ENCODE measurements at regions not wholly inside any gene's neighbourhood (a gene's known extent, or its start where the extent isn't known, plus 50 kb on each side); places are given as distances from the start of the nearest gene placed in this dataset.
"Not testable (repeated sequence)": the region's sequence is repeated elsewhere in the genome, so short reads cannot be mapped to it uniquely, and the experiment has no call there.

GRCh38 chr4:96406742-96407141 is 566.8 kb downstream of the PDHA2 start:
- BruUV-seq (replicated peaks), result no TSS peak
- no peaks in the 10 kb centered on the region for H3K27me3 ChIP-seq (replicated peaks; ENCODE audit: control insufficient read depth, insufficient read depth, low read length)
- H3K4me3 Mint-ChIP-seq (ENCODE audit: unreplicated experiment), result no peak overlapping the region

GRCh38 chr4:96407225-96407624 is 567.3 kb downstream of the PDHA2 start:
- Mint-ChIP-seq H3K4me1 (ENCODE audit: low read depth, unreplicated experiment) (no peaks in the 10 kb centered on the region), H3K9me3 (ENCODE audit: unreplicated experiment) (peaks cover 9% of the 10 kb centered on the region), H3K27me3 (ENCODE audit: insufficient read depth, unreplicated experiment) (no peaks in the 10 kb centered on the region), H3K36me3 (ENCODE audit: insufficient read depth, unreplicated experiment) (no peaks in the 10 kb centered on the region), H3K27ac (ENCODE audit: unreplicated experiment) (no peak overlapping the region), H3K4me3 (ENCODE audit: unreplicated experiment) (no peak overlapping the region)
- Histone ChIP-seq H3K9me3 (no peaks in the 10 kb centered on the region), H3K4me1 (no peaks in the 10 kb centered on the region), H3K36me3 (ENCODE audit: control insufficient read depth, insufficient read depth, low read length) (no peaks in the 10 kb centered on the region), H3K27me3 (replicated peaks; ENCODE audit: control insufficient read depth, insufficient read depth, low read length) (no peaks in the 10 kb centered on the region), H3K4me3 (ENCODE audit: low read depth, low read length) (no peak overlapping the region)
- BruUV-seq (replicated peaks), result no TSS peak
- intact Hi-C loops (cut with micrococcal nuclease; ENCODE audit: unreplicated experiment), result no loop called here
- ChIA-PET POLR2A (no interaction called here), CTCF (no interaction called here)
- DNase-seq, result no peak
- no peak for TF ChIP-seq CTCF (IDR thresholded peaks at IDR 0.05; ENCODE audit: insufficient read depth in 1 of 2, low read depth in 1 of 2, low read length in 1 of 2, severe bottlenecking in 1 of 2, unreplicated experiment in 1 of 2)

More at GRCh38 chr4:96406742-96407141, 566.8 kb downstream of the PDHA2 start:
- ChIA-PET POLR2A (no interaction called here), CTCF (no interaction called here)
- Histone ChIP-seq H3K36me3 (ENCODE audit: control insufficient read depth, insufficient read depth, low read length) (no peaks in the 10 kb centered on the region), H3K4me3 (ENCODE audit: low read depth, low read length) (no peak overlapping the region), H3K9me3 (no peaks in the 10 kb centered on the region), H3K4me1 (no peaks in the 10 kb centered on the region)
- DNase-seq, result no peak
- H3K27me3 Mint-ChIP-seq (ENCODE audit: insufficient read depth, unreplicated experiment), result no peaks in the 10 kb centered on the region
- H3K36me3 Mint-ChIP-seq (ENCODE audit: insufficient read depth, unreplicated experiment), result no peaks in the 10 kb centered on the region
- no peaks in the 10 kb centered on the region for H3K4me1 Mint-ChIP-seq (ENCODE audit: low read depth, unreplicated experiment)
- H3K9me3 Mint-ChIP-seq (ENCODE audit: unreplicated experiment), result peaks cover 9% of the 10 kb centered on the region
- H3K27ac Mint-ChIP-seq (ENCODE audit: unreplicated experiment), result no peak overlapping the region
- intact Hi-C loops (cut with micrococcal nuclease; ENCODE audit: unreplicated experiment), result no loop called here
- TF ChIP-seq CTCF (IDR thresholded peaks at IDR 0.05; ENCODE audit: insufficient read depth in 1 of 2, low read depth in 1 of 2, low read length in 1 of 2, severe bottlenecking in 1 of 2, unreplicated experiment in 1 of 2), result no peak

GRCh38 chr4:96407738-96408463 is 568.0 kb downstream of the PDHA2 start:
- H3K4me3 Mint-ChIP-seq (ENCODE audit: unreplicated experiment), result no peak overlapping the region
- TF ChIP-seq CTCF (IDR thresholded peaks at IDR 0.05; ENCODE audit: insufficient read depth in 1 of 2, low read depth in 1 of 2, low read length in 1 of 2, severe bottlenecking in 1 of 2, unreplicated experiment in 1 of 2), result no peak
- Histone ChIP-seq H3K9me3 (no peaks in the 10 kb centered on the region), H3K27me3 (replicated peaks; ENCODE audit: control insufficient read depth, insufficient read depth, low read length) (no peaks in the 10 kb centered on the region), H3K4me1 (no peaks in the 10 kb centered on the region), H3K36me3 (ENCODE audit: control insufficient read depth, insufficient read depth, low read length) (no peaks in the 10 kb centered on the region), H3K4me3 (ENCODE audit: low read depth, low read length) (no peak overlapping the region)
- no peaks in the 10 kb centered on the region for H3K4me1 Mint-ChIP-seq (ENCODE audit: low read depth, unreplicated experiment)
- POLR2A ChIA-PET, result no interaction called here
- H3K27ac Mint-ChIP-seq (ENCODE audit: unreplicated experiment), result no peak overlapping the region
- BruUV-seq (replicated peaks), result no TSS peak
- H3K27me3 Mint-ChIP-seq (ENCODE audit: insufficient read depth, unreplicated experiment), result no peaks in the 10 kb centered on the region
- H3K9me3 Mint-ChIP-seq (ENCODE audit: unreplicated experiment), result peaks cover 9% of the 10 kb centered on the region
- CTCF ChIA-PET, result no interaction called here
- intact Hi-C loops (cut with micrococcal nuclease; ENCODE audit: unreplicated experiment), result no loop called here
- no peaks in the 10 kb centered on the region for H3K36me3 Mint-ChIP-seq (ENCODE audit: insufficient read depth, unreplicated experiment)
- DNase-seq, result no peak

GRCh38 chr4:96414853-96415252 is 575.0 kb downstream of the PDHA2 start:
- H3K4me3 ChIP-seq (ENCODE audit: low read depth, low read length); DNase-seq; H3K27me3 ChIP-seq (replicated peaks; ENCODE audit: control insufficient read depth, insufficient read depth, low read length); H3K9me3 ChIP-seq; H3K9me3 Mint-ChIP-seq (ENCODE audit: unreplicated experiment); H3K36me3 ChIP-seq (ENCODE audit: control insufficient read depth, insufficient read depth, low read length); H3K4me1 ChIP-seq; BruUV-seq (replicated peaks); H3K4me1 Mint-ChIP-seq (ENCODE audit: low read depth, unreplicated experiment); CTCF ChIA-PET; POLR2A ChIA-PET; H3K27ac Mint-ChIP-seq (ENCODE audit: unreplicated experiment); intact Hi-C loops (cut with micrococcal nuclease; ENCODE audit: unreplicated experiment); H3K27me3 Mint-ChIP-seq (ENCODE audit: insufficient read depth, unreplicated experiment); H3K36me3 Mint-ChIP-seq (ENCODE audit: insufficient read depth, unreplicated experiment): not testable (repeated sequence)
- H3K4me3 Mint-ChIP-seq (ENCODE audit: unreplicated experiment), result peak overlapping the region; percentile 51
